Tibial nerve (tissue), 4 donors: ENCODE measurements at regions not wholly inside any gene's neighbourhood (a gene's known extent, or its start where the extent isn't known, plus 50 kb on each side); places are given as distances from the start of the nearest gene placed in this dataset.

Experiments
- DNase-seq, 2 donors: peaks; one replicate each; pipeline ENCODE4 v3.0.0-alpha.2; 2019; ENCODE audit warnings: low spot score in 2 of 2
- H3K27ac ChIP-seq, 4 donors: fragments of 200-600 bp; sonication (generic) in 3 of 4; one replicate each; pipeline ENCODE4 v1.5.1; 2017 to 2019; ENCODE audit warnings: mild to moderate bottlenecking in 1 of 4
- H3K27me3 ChIP-seq, 2 donors: fragments of 200-600 bp; sonication (generic) in 1 of 2; one replicate each; pipeline versions ENCODE4 v1.5.1 to v1.6.0; 2017 to 2019
- H3K36me3 ChIP-seq, 3 donors: fragments of 200-600 bp; sonication (generic); one replicate each; pipeline ENCODE4 v1.5.1; 2018 to 2019
- H3K4me1 ChIP-seq, 4 donors: fragments of 200-600 bp; sonication (generic) in 3 of 4; one replicate each; pipeline ENCODE4 v1.5.1; 2017 to 2019
- H3K4me3 ChIP-seq, 4 donors: fragments of 200-600 bp; sonication (generic) in 3 of 4; one replicate each; pipeline ENCODE4 v1.5.1; 2017 to 2019; ENCODE audit warnings: mild to moderate bottlenecking in 1 of 4, moderate library complexity in 1 of 4
- H3K9me3 ChIP-seq, 4 donors: fragments of 200-600 bp; sonication (generic) in 3 of 4; one replicate each; pipeline ENCODE4 v1.5.1; 2017 to 2019
- CTCF ChIP-seq, 5 experiments: fragments of 200-600 bp in 3 of 5; fragments of 450-650 bp in 2 of 5; sonication (generic) in 3 of 5; IDR thresholded peaks; one replicate each; pipeline ENCODE4 v1.5.1; 2016 to 2019; ENCODE audit warnings: antibody characterized with exemption in 5 of 5, mild to moderate bottlenecking in 3 of 5, moderate library complexity in 2 of 5
- EP300 ChIP-seq, 2 donors: sonication (generic); formaldehyde crosslinking; IDR thresholded peaks; one replicate each; pipeline ENCODE4 v1.6.1; 2017; ENCODE audit warnings: antibody characterized with exemption in 2 of 2, mild to moderate bottlenecking in 1 of 2
- POLR2A ChIP-seq, 2 donors: fragments of 450-650 bp; IDR thresholded peaks; one replicate each; pipeline ENCODE4 v1.6.1; 2017; ENCODE audit warnings: antibody characterized with exemption in 2 of 2, mild to moderate bottlenecking in 2 of 2, moderate library complexity in 2 of 2
- WGBS, 2 donors: methylation state at CpG; one replicate each; pipeline ENCODE4 v1.1.5; 2018; 5-methylcytosine and 5-hydroxymethylcytosine counted together

GRCh38 chr20:61185181-61185580 lies 66.9 kb upstream of the CDH4 start:
- no peaks in the 10 kb centered on the region for H3K9me3 ChIP-seq
- 67 to 74% methylated on average over 7 of the region's 7 CpGs for WGBS, 2 donors
- no peak overlapping the region for H3K27ac ChIP-seq
- no peak overlapping the region for H3K4me3 ChIP-seq
- peaks cover 0 to 7% of the 10 kb centered on the region in 2 donors for H3K27me3 ChIP-seq
- no peak for DNase-seq
- H3K36me3 ChIP-seq = no peaks in the 10 kb centered on the region
- no peak for TF ChIP-seq CTCF (IDR thresholded peaks at IDR 0.05)
- H3K4me1 ChIP-seq = peaks cover 0 to 10% (median 0%) of the 10 kb centered on the region in 4 donors

- no peaks in the 10 kb centered on the region for H3K36me3 ChIP-seq
- DNase-seq = no peak
- H3K27me3 ChIP-seq = peaks cover 0 to 7% of the 10 kb centered on the region in 2 donors
- WGBS, 2 donors = 20 to 25% methylated on average over 12 of the region's 12 CpGs
- no peaks in the 10 kb centered on the region for H3K9me3 ChIP-seq
- H3K27ac ChIP-seq = no peak overlapping the region
- no peak overlapping the region for H3K4me3 ChIP-seq
- peaks cover 0 to 10% (median 0%) of the 10 kb centered on the region in 4 donors for H3K4me1 ChIP-seq
- TF ChIP-seq POLR2A (IDR thresholded peaks at IDR 0.05) (no peak), EP300 (IDR thresholded peaks at IDR 0.05) (no peak), CTCF (IDR thresholded peaks at IDR 0.05) (no peak)
Observed at GRCh38 chr20:61185841-61186601, 66.0 kb upstream of the CDH4 start.

- WGBS, 2 donors = 74 to 79% methylated on average over 11 of the region's 11 CpGs
- H3K36me3 ChIP-seq = no peaks in the 10 kb centered on the region
- DNase-seq = no peak
- peaks cover 0 to 10% of the 10 kb centered on the region in 2 donors for H3K27me3 ChIP-seq
- TF ChIP-seq POLR2A (IDR thresholded peaks at IDR 0.05) (no peak), CTCF (IDR thresholded peaks at IDR 0.05) (no peak), EP300 (IDR thresholded peaks at IDR 0.05) (no peak)
- H3K4me1 ChIP-seq = peaks cover 0 to 10% (median 0%) of the 10 kb centered on the region in 4 donors
- no peaks in the 10 kb centered on the region for H3K9me3 ChIP-seq
- H3K4me3 ChIP-seq = no peak overlapping the region
- no peak overlapping the region for H3K27ac ChIP-seq
Observed at GRCh38 chr20:61186771-61187472, 65.1 kb upstream of the CDH4 start.

- Histone ChIP-seq H3K4me3 (no peak overlapping the region), H3K36me3 (no peaks in the 10 kb centered on the region), H3K9me3 (peaks cover 0 to 10% (median 0%) of the 10 kb centered on the region in 4 donors), H3K27me3 (peaks cover 0 to 14% of the 10 kb centered on the region in 2 donors), H3K27ac (no peak overlapping the region), H3K4me1 (peaks cover 0 to 10% (median 0%) of the 10 kb centered on the region in 4 donors)
- DNase-seq = no peak
- TF ChIP-seq EP300 (IDR thresholded peaks at IDR 0.05) (no peak), POLR2A (IDR thresholded peaks at IDR 0.05) (no peak), CTCF (IDR thresholded peaks at IDR 0.05) (no peak)
- 83 to 89% methylated on average over 1 of the region's 1 CpG for WGBS, 2 donors
Observed at GRCh38 chr20:61189534-61189933, 62.5 kb upstream of the CDH4 start.

- DNase-seq = no peak
- H3K36me3 ChIP-seq = no peaks in the 10 kb centered on the region
- H3K4me3 ChIP-seq = no peak overlapping the region
- peaks cover 0 to 8% (median 0%) of the 10 kb centered on the region in 4 donors for H3K4me1 ChIP-seq
- H3K27me3 ChIP-seq = peaks cover 0 to 14% of the 10 kb centered on the region in 2 donors
- peaks cover 0 to 13% (median 0%) of the 10 kb centered on the region in 4 donors for H3K9me3 ChIP-seq
- TF ChIP-seq EP300 (IDR thresholded peaks at IDR 0.05) (no peak), CTCF (IDR thresholded peaks at IDR 0.05) (no peak), POLR2A (IDR thresholded peaks at IDR 0.05) (no peak)
- 89 to 94% methylated on average over 8 to 9 of the region's 9 CpGs for WGBS, 2 donors
- no peak overlapping the region for H3K27ac ChIP-seq
Observed at GRCh38 chr20:61191096-61191495, 61.0 kb upstream of the CDH4 start.
